HEK293 (cell line): ENCODE measurements at regions not wholly inside any gene's neighbourhood (a gene's known extent, or its start where the extent isn't known, plus 50 kb on each side); places are given as distances from the start of the nearest gene placed in this dataset.

Experiments used
- ZBTB6 ChIP-seq: fragments of 450-650 bp; formaldehyde crosslinking; IDR thresholded peaks from 2 replicates; pipeline ENCODE4 v1.5.1; 2017; ENCODE audit warnings: missing biosample characterization, missing genetic modification characterization
- ZSCAN30 ChIP-seq: fragments of 450-650 bp; IDR thresholded peaks from 2 replicates; pipeline ENCODE4 v1.5.1; 2018; ENCODE audit warnings: missing biosample characterization, mild to moderate bottlenecking, missing genetic modification characterization, moderate library complexity

- TF ChIP-seq ZBTB6 (tag by site-specific recombination) = no peak
- TF ChIP-seq ZSCAN30 (tag by site-specific recombination) = no peak
Measured at GRCh38 chr2:222064286-222064685, 234.5 kb downstream of the PAX3 start.
